HepG2 (cell line): ENCODE measurements at regions not wholly inside any gene's neighbourhood (a gene's known extent, or its start where the extent isn't known, plus 50 kb on each side); places are given as distances from the start of the nearest gene placed in this dataset.

Experiments used
- ATAC-seq: fragments of 200-7000 bp; cut with Tn5 transposase; 3 replicates; pipeline ENCODE4 v1.9.1; 2020; ENCODE audit warnings: mild to moderate bottlenecking, moderate library complexity
- BruUV-seq: library from RNA; stranded (reverse); fragments of 400-500 nt; replicated peaks from 2 replicates; lab custom pipeline; 2021; lab: Mats Ljungman, UMichigan
- CTCF ChIA-PET: fragments of 300-600 bp; formaldehyde crosslinking; extraction: SDS; loops from one replicate; lab custom pipeline; 2021; ENCODE audit warnings: low total read pairs, inconsistent platforms, low intra/inter-chr PET ratio; lab: Yijun Ruan, JAX
- POLR2A ChIA-PET: fragments of 350-600 bp; sonication (Branson Sonifier 250); formaldehyde crosslinking; loops from one replicate; lab custom pipeline; 2020; ENCODE audit warnings: antibody characterized with exemption, inconsistent platforms; lab: Yijun Ruan, JAX
- DNase-seq: peaks from one replicate; pipeline ENCODE4 v3.0.0-alpha.2; 2015; ENCODE audit warnings: low spot score
- FAIRE-seq: peaks from 3 replicates; lab custom pipeline; 2011; peaks lifted over from hg19 to GRCh38; lab: Jason Lieb, UNC
- H2AFZ ChIP-seq: one replicate; pipeline ENCODE4 v1.6.1; 2011; ENCODE audit warnings: low read length, inconsistent platforms
- H3K27ac ChIP-seq: fragments of 300-600 bp; 3 replicates; pipeline ENCODE4 v1.8.0; 2011; ENCODE audit warnings: mixed run types, mild to moderate bottlenecking, mixed read lengths, low read length, inconsistent platforms; ENCODE audit not compliant: insufficient read depth; ENCODE audit errors: extremely low read length
- H3K27me3 ChIP-seq, 2 experiments: fragments of 200-600 bp in 1 of 2; 2 replicates in 1 of 2; 3 replicates in 1 of 2; pipeline versions ENCODE4 v1.6.0 to v1.8.0; 2011; ENCODE audit warnings: low read length in 2 of 2, mild to moderate bottlenecking in 2 of 2, moderate library complexity in 2 of 2, inconsistent platforms in 1 of 2; ENCODE audit not compliant: insufficient read depth in 2 of 2, control insufficient read depth in 1 of 2
- H3K36me3 ChIP-seq, 2 experiments: fragments of 200-600 bp in 1 of 2; replicated peaks in 1 of 2; 2 replicates in 1 of 2; 3 replicates in 1 of 2; pipeline versions ENCODE4 v1.5.1 to v1.8.0; 2011; ENCODE audit warnings: low read length in 2 of 2, inconsistent platforms in 1 of 2; ENCODE audit not compliant: insufficient read depth in 2 of 2, control insufficient read depth in 1 of 2
- H3K4me1 ChIP-seq: 2 replicates; pipeline ENCODE4 v1.5.1; 2012; ENCODE audit warnings: low read length, inconsistent platforms; ENCODE audit not compliant: insufficient read depth
- H3K4me2 ChIP-seq: 2 replicates; pipeline ENCODE4 v1.6.0; 2011; ENCODE audit warnings: low read depth, low read length, inconsistent platforms
- H3K4me3 ChIP-seq, 3 experiments: fragments of 200-600 bp in 1 of 3; sonication (generic), shearing (Covaris generic) in 1 of 3; replicated peaks in 1 of 3; 2 replicates each; pipeline ENCODE4 v1.5.1; 2011 to 2016; ENCODE audit warnings: low read length in 3 of 3, inconsistent platforms in 2 of 3, low read depth in 2 of 3, mild to moderate bottlenecking in 2 of 3, control low read depth in 1 of 3, mixed read lengths in 1 of 3; ENCODE audit not compliant: insufficient read depth in 1 of 3
- H3K79me2 ChIP-seq: one replicate; pipeline ENCODE4 v1.6.1; 2011; ENCODE audit warnings: low read length, inconsistent platforms; ENCODE audit not compliant: insufficient read depth
- H3K9ac ChIP-seq: 2 replicates; pipeline ENCODE4 v1.6.0; 2011; ENCODE audit warnings: mild to moderate bottlenecking, low read depth, low read length, inconsistent platforms; ENCODE audit not compliant: insufficient read depth
- H3K9me3 ChIP-seq: 2 replicates; pipeline ENCODE4 v1.5.1; 2012; ENCODE audit warnings: mild to moderate bottlenecking, low read length
- H4K20me1 ChIP-seq: 2 replicates; pipeline ENCODE4 v1.6.0; 2011; ENCODE audit warnings: inconsistent platforms, mild to moderate bottlenecking, low read length, moderate library complexity; ENCODE audit not compliant: insufficient read depth
- CBX2 ChIP-seq, 2 experiments: fragments of 200-600 bp in 1 of 2; sonication (generic); formaldehyde crosslinking in 1 of 2; IDR thresholded peaks; 2 replicates each; pipeline versions ENCODE4 v1.7.0 to v1.8.1; 2018 to 2022; ENCODE audit warnings: low read depth in 2 of 2, low read length in 1 of 2, mild to moderate bottlenecking in 1 of 2, missing genetic modification reagents in 1 of 2
- CHD4 ChIP-seq: fragments of 200-600 bp; sonication (generic); IDR thresholded peaks from 2 replicates; pipeline ENCODE4 v1.7.0; 2017; ENCODE audit warnings: mild to moderate bottlenecking, low read length, borderline replicate concordance
- HOXD1 ChIP-seq: sonication (generic); formaldehyde crosslinking; IDR thresholded peaks from 2 replicates; pipeline ENCODE4 v1.5.0; 2020; ENCODE audit warnings: missing genetic modification reagents
- KDM5B ChIP-seq: sonication (generic); formaldehyde crosslinking; IDR thresholded peaks from 2 replicates; pipeline ENCODE4 v1.4.0; 2020; ENCODE audit warnings: missing genetic modification reagents, mild to moderate bottlenecking, borderline replicate concordance
- MAFF ChIP-seq: IDR thresholded peaks from 2 replicates; pipeline ENCODE4 v1.6.1; 2011; ENCODE audit warnings: low read depth, low read length, improper control_type of control experiment
- MAFK ChIP-seq, 2 experiments: IDR thresholded peaks in 1 of 2; conservative IDR thresholded peaks in 1 of 2; 2 replicates each; pipeline ENCODE4 v1.6.1; 2011; ENCODE audit warnings: improper control_type of control experiment in 2 of 2, low read length in 2 of 2
- PHF8 ChIP-seq: sonication (generic); formaldehyde crosslinking; IDR thresholded peaks from 2 replicates; pipeline ENCODE4 v1.5.0; 2020; ENCODE audit warnings: missing genetic modification reagents
- XBP1 ChIP-seq: sonication (generic); formaldehyde crosslinking; IDR thresholded peaks from 2 replicates; pipeline ENCODE4 v1.5.0; 2020; ENCODE audit warnings: missing genetic modification reagents
- WGBS: methylation state at CpG from one replicate; pipeline ENCODE4 v1.1.6; 2017; ENCODE audit warnings: low lambda C conversion rate; 5-methylcytosine and 5-hydroxymethylcytosine counted together
- in situ Hi-C: cut with HindIII; loops from 2 replicates; pipeline ENCODE4 v1.10.0; 2017; ENCODE audit warnings: low pct_unique_long_range_greater_than_20kb; ENCODE audit not compliant: extremely low pct_ligation_motif_present
- intact Hi-C: fragments of 100-400 bp; cut with micrococcal nuclease; formaldehyde crosslinking; loops from one replicate; pipeline ENCODE4 v1.10.0; 2022; ENCODE audit not compliant: unreplicated experiment
- TF ChIP-seq, protein P1 (sequence below): IDR thresholded peaks from 2 replicates; pipeline ENCODE4 v1.6.1; 2016; ENCODE audit warnings: low read depth, missing genetic modification reagents, missing compliant biosample characterization
- TF ChIP-seq, protein P2 (sequence below): IDR thresholded peaks from 2 replicates; pipeline ENCODE4 v1.6.1; 2012; ENCODE audit warnings: low read depth, low read length, improper control_type of control experiment
- TF ChIP-seq, protein P3 (sequence below): sonication (generic); formaldehyde crosslinking; IDR thresholded peaks from 2 replicates; pipeline ENCODE4 v1.4.0; 2020; ENCODE audit warnings: mild to moderate bottlenecking, missing genetic modification reagents

DNA sequence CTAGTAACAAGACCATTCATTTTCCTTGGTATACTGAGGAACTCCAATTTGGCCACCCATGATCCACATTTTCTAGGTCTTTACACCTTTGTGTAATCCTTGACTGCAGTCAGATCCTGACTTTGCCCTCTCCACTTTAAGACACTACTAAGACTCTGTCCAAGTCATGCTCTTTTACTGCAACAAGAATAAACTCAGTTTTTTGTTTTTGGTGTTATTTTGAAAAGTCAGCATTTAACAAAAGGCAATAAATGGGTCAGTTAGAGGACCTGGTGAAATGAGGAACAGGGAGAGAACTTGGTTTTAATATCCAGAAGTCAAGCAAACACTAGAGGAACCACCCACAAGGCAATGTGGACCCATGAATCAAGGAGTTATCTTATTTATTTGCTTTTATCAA, 252.2 kb upstream of the RBBP8 start:
- TF ChIP-seq XBP1 (CRISPR knock-in tag) (no peak), MAFK (conservative IDR thresholded peaks at IDR 0.05 in 1 of 2, IDR thresholded peaks at IDR 0.05 in 1 of 2; ENCODE audit: low read length in 2 of 2) (peak; percentile 53 to 69), MAFF (peak; percentile 54; the same call in 1 of the 2 replicates)
- no TSS peak for BruUV-seq
- no peak overlapping the region for H3K4me3 ChIP-seq
- CTCF ChIA-PET: no interaction called here
- H3K27ac ChIP-seq: no peak overlapping the region
- intact Hi-C loops: no loop called here
- POLR2A ChIA-PET: no interaction called here
- H3K9me3 ChIP-seq: no peaks in the 10 kb centered on the region
- in situ Hi-C loops: no loop called here
- no peak overlapping the region for H3K9ac ChIP-seq
- H4K20me1 ChIP-seq: no peaks in the 10 kb centered on the region
- no peak for ATAC-seq
- H2AFZ ChIP-seq: no peak overlapping the region
- DNase-seq: no peak
- H3K27me3 ChIP-seq: no peaks in the 10 kb centered on the region
- no peak overlapping the region for H3K4me2 ChIP-seq
- no peaks in the 10 kb centered on the region for H3K79me2 ChIP-seq
- FAIRE-seq: no peak
- no peaks in the 10 kb centered on the region for H3K36me3 ChIP-seq
- H3K4me1 ChIP-seq: peaks cover 15% of the 10 kb centered on the region

DNA sequence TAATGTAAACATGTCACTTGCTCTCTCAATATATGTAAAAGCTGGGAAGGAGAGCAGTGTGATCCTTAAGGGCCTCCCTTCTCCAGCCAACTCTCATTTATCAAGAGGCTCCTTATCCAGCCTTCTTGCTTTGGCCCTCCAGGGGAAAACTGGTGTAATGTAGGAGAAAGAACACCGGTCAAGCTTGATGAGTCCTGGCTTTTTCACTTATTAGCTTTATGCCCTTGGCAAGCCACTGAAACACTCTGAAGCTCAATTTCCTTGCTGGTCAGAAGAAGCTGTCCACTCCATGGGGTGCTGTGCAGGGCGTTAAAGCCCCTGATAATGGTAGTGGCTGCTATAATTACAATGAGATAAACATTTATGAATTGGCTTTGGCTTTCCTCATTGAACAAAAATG, 251.2 kb upstream of the RBBP8 start:
- Histone ChIP-seq H3K4me3 (no peak overlapping the region), H3K9ac (no peak overlapping the region), H3K4me2 (no peak overlapping the region), H3K9me3 (no peaks in the 10 kb centered on the region), H3K4me1 (peaks cover 15% of the 10 kb centered on the region), H3K79me2 (no peaks in the 10 kb centered on the region), H4K20me1 (no peaks in the 10 kb centered on the region), H3K27me3 (no peaks in the 10 kb centered on the region), H2AFZ (no peak overlapping the region), H3K36me3 (no peaks in the 10 kb centered on the region), H3K27ac (no peak overlapping the region)
- CTCF ChIA-PET: no interaction called here
- intact Hi-C loops (no loop called here), in situ Hi-C loops (no loop called here)
- no peak for FAIRE-seq
- POLR2A ChIA-PET: no interaction called here
- BruUV-seq: no TSS peak
- no peak for ATAC-seq
- 32% methylated on average over 2 of the region's 2 CpGs for WGBS
- DNase-seq: no peak
- TF ChIP-seq, protein P1, sequence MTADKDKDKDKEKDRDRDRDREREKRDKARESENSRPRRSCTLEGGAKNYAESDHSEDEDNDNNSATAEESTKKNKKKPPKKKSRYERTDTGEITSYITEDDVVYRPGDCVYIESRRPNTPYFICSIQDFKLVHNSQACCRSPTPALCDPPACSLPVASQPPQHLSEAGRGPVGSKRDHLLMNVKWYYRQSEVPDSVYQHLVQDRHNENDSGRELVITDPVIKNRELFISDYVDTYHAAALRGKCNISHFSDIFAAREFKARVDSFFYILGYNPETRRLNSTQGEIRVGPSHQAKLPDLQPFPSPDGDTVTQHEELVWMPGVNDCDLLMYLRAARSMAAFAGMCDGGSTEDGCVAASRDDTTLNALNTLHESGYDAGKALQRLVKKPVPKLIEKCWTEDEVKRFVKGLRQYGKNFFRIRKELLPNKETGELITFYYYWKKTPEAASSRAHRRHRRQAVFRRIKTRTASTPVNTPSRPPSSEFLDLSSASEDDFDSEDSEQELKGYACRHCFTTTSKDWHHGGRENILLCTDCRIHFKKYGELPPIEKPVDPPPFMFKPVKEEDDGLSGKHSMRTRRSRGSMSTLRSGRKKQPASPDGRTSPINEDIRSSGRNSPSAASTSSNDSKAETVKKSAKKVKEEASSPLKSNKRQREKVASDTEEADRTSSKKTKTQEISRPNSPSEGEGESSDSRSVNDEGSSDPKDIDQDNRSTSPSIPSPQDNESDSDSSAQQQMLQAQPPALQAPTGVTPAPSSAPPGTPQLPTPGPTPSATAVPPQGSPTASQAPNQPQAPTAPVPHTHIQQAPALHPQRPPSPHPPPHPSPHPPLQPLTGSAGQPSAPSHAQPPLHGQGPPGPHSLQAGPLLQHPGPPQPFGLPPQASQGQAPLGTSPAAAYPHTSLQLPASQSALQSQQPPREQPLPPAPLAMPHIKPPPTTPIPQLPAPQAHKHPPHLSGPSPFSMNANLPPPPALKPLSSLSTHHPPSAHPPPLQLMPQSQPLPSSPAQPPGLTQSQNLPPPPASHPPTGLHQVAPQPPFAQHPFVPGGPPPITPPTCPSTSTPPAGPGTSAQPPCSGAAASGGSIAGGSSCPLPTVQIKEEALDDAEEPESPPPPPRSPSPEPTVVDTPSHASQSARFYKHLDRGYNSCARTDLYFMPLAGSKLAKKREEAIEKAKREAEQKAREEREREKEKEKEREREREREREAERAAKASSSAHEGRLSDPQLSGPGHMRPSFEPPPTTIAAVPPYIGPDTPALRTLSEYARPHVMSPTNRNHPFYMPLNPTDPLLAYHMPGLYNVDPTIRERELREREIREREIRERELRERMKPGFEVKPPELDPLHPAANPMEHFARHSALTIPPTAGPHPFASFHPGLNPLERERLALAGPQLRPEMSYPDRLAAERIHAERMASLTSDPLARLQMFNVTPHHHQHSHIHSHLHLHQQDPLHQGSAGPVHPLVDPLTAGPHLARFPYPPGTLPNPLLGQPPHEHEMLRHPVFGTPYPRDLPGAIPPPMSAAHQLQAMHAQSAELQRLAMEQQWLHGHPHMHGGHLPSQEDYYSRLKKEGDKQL (CRISPR knock-in tag): no peak
- TF ChIP-seq, protein P2, sequence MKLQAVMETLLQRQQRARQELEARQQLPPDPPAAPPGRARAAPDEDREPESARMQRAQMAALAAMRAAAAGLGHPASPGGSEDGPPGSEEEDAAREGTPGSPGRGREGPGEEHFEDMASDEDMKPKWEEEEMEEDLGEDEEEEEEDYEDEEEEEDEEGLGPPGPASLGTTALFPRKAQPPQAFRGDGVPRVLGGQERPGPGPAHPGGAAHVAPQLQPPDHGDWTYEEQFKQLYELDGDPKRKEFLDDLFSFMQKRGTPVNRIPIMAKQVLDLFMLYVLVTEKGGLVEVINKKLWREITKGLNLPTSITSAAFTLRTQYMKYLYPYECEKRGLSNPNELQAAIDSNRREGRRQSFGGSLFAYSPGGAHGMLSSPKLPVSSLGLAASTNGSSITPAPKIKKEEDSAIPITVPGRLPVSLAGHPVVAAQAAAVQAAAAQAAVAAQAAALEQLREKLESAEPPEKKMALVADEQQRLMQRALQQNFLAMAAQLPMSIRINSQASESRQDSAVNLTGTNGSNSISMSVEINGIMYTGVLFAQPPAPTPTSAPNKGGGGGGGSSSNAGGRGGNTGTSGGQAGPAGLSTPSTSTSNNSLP: no peak
- TF ChIP-seq CHD4: no peak
- no peak for TF ChIP-seq PHF8
- TF ChIP-seq CBX2 (IDR thresholded peaks at IDR 0.05; ENCODE audit: low read depth, low read length): no peak
- no peak for TF ChIP-seq CBX2 (CRISPR knock-in tag; IDR thresholded peaks at IDR 0.05; ENCODE audit: low read depth)
- TF ChIP-seq KDM5B (CRISPR knock-in tag): no peak
- TF ChIP-seq, protein P3, sequence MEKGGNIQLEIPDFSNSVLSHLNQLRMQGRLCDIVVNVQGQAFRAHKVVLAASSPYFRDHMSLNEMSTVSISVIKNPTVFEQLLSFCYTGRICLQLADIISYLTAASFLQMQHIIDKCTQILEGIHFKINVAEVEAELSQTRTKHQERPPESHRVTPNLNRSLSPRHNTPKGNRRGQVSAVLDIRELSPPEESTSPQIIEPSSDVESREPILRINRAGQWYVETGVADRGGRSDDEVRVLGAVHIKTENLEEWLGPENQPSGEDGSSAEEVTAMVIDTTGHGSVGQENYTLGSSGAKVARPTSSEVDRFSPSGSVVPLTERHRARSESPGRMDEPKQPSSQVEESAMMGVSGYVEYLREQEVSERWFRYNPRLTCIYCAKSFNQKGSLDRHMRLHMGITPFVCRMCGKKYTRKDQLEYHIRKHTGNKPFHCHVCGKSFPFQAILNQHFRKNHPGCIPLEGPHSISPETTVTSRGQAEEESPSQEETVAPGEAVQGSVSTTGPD (CRISPR knock-in tag): no peak
- no peak for TF ChIP-seq HOXD1
